ENCODE measurements at regions not wholly inside any gene's neighbourhood (a gene's known extent, or its start where the extent isn't known, plus 50 kb on each side); places are given as distances from the start of the nearest gene placed in this dataset.

- H3K36me3 ChIP-seq, result no peaks in the 10 kb centered on the region
- TF ChIP-seq CTCF (IDR thresholded peaks at IDR 0.05 in 4 of 5, conservative IDR thresholded peaks at IDR 0.05 in 1 of 5) (no peak), POLR2A (IDR thresholded peaks at IDR 0.05) (no peak)
- H3K27me3 ChIP-seq, result no peaks in the 10 kb centered on the region
- H3K4me3 ChIP-seq, result no peak overlapping the region
- in situ Hi-C loops (cut with MboI; ENCODE audit: low sequenced_read_pairs in 4 of 4) (no loop called here), intact Hi-C loops (cut with DNase I; ENCODE audit: low total_unique reads) (no loop called here)
- ATAC-seq (no peak), DNase-seq (no peak)
- no peaks in the 10 kb centered on the region for H3K4me1 ChIP-seq
- H3K27ac ChIP-seq, result no peak overlapping the region
- no peaks in the 10 kb centered on the region for H3K9me3 ChIP-seq
These were observed 529.6 kb downstream of the PSAT1 start for GRCh38 chr9:78826527-78826926.

GRCh38 chr9:78828521-78828920, 531.6 kb downstream of the PSAT1 start:
- H3K27me3 ChIP-seq, result no peaks in the 10 kb centered on the region
- no peak for TF ChIP-seq CTCF (IDR thresholded peaks at IDR 0.05 in 4 of 5, conservative IDR thresholded peaks at IDR 0.05 in 1 of 5)
- TF ChIP-seq POLR2A (IDR thresholded peaks at IDR 0.05), result no peak
- ATAC-seq, result no peak
- in situ Hi-C loops (cut with MboI; ENCODE audit: low sequenced_read_pairs in 4 of 4), result no loop called here
- H3K36me3 ChIP-seq, result no peaks in the 10 kb centered on the region
- H3K4me3 ChIP-seq, result no peak overlapping the region
- no peak overlapping the region for H3K27ac ChIP-seq
- no peaks in the 10 kb centered on the region for H3K9me3 ChIP-seq
- H3K4me1 ChIP-seq, result no peaks in the 10 kb centered on the region
- DNase-seq, result no peak
- intact Hi-C loops (cut with DNase I; ENCODE audit: low total_unique reads), result no loop called here

- TF ChIP-seq CTCF (IDR thresholded peaks at IDR 0.05 in 4 of 5, conservative IDR thresholded peaks at IDR 0.05 in 1 of 5) (no peak), POLR2A (IDR thresholded peaks at IDR 0.05) (no peak)
- in situ Hi-C loops (cut with MboI; ENCODE audit: low sequenced_read_pairs in 4 of 4), result no loop called here
- Histone ChIP-seq H3K9me3 (no peaks in the 10 kb centered on the region), H3K36me3 (no peaks in the 10 kb centered on the region), H3K27me3 (no peaks in the 10 kb centered on the region), H3K4me3 (no peak overlapping the region), H3K27ac (no peak overlapping the region), H3K4me1 (no peaks in the 10 kb centered on the region)
- DNase-seq, result no peak
- intact Hi-C loops (cut with DNase I; ENCODE audit: low total_unique reads), result no loop called here
- ATAC-seq, result no peak
These were observed 533.4 kb downstream of the PSAT1 start for GRCh38 chr9:78830301-78830700.

- in situ Hi-C loops (cut with MboI; ENCODE audit: low sequenced_read_pairs in 4 of 4), result no loop called here
- Histone ChIP-seq H3K4me3 (no peak overlapping the region), H3K36me3 (no peaks in the 10 kb centered on the region), H3K9me3 (no peaks in the 10 kb centered on the region), H3K27me3 (no peaks in the 10 kb centered on the region), H3K4me1 (no peaks in the 10 kb centered on the region), H3K27ac (no peak overlapping the region)
- no peak for TF ChIP-seq CTCF (IDR thresholded peaks at IDR 0.05 in 4 of 5, conservative IDR thresholded peaks at IDR 0.05 in 1 of 5)
- no peak for TF ChIP-seq POLR2A (IDR thresholded peaks at IDR 0.05)
- intact Hi-C loops (cut with DNase I; ENCODE audit: low total_unique reads), result no loop called here
- DNase-seq (no peak), ATAC-seq (no peak)
These were observed 534.8 kb downstream of the PSAT1 start for GRCh38 chr9:78831726-78832125.

GRCh38 chr9:78835928-78836450, 539.1 kb downstream of the PSAT1 start:
- H3K27me3 ChIP-seq, result no peaks in the 10 kb centered on the region
- no peak for TF ChIP-seq POLR2A (IDR thresholded peaks at IDR 0.05)
- no peak for TF ChIP-seq CTCF (IDR thresholded peaks at IDR 0.05 in 4 of 5, conservative IDR thresholded peaks at IDR 0.05 in 1 of 5)

More at GRCh38 chr9:78835928-78836450, 539.1 kb downstream of the PSAT1 start:
- in situ Hi-C loops (cut with MboI; ENCODE audit: low sequenced_read_pairs in 4 of 4), result no loop called here
- intact Hi-C loops (cut with DNase I; ENCODE audit: low total_unique reads), result no loop called here
- DNase-seq (no peak), ATAC-seq (no peak)
- Histone ChIP-seq H3K27ac (no peak overlapping the region), H3K4me1 (no peaks in the 10 kb centered on the region), H3K9me3 (no peaks in the 10 kb centered on the region), H3K4me3 (no peak overlapping the region), H3K36me3 (no peaks in the 10 kb centered on the region)

Data from gastrocnemius medialis (tissue), 4 donors.